Adipocyte (in vitro differentiated cells): ENCODE measurements at regions not wholly inside any gene's neighbourhood (a gene's known extent, or its start where the extent isn't known, plus 50 kb on each side); places are given as distances from the start of the nearest gene placed in this dataset.

Experiments used
- DNase-seq: peaks from one replicate; pipeline ENCODE4 v3.0.0-alpha.2; 2015; ENCODE audit warnings: low read depth
- H3K27me3 ChIP-seq: replicated peaks from 2 replicates; pipeline ENCODE4 v1.7.0; 2013; ENCODE audit warnings: mild to moderate bottlenecking, low read length, moderate library complexity; ENCODE audit not compliant: control insufficient read depth, insufficient read depth
- H3K36me3 ChIP-seq: 2 replicates; pipeline ENCODE4 v1.7.0; 2013; ENCODE audit warnings: low read length, mild to moderate bottlenecking, moderate library complexity; ENCODE audit not compliant: control insufficient read depth, insufficient read depth, severe bottlenecking
- H3K4me1 ChIP-seq: 2 replicates; pipeline ENCODE4 v1.7.0; 2013; ENCODE audit warnings: mild to moderate bottlenecking, low read length, moderate library complexity; ENCODE audit not compliant: control insufficient read depth, insufficient read depth
- H3K4me3 ChIP-seq: 2 replicates; pipeline ENCODE4 v1.7.0; 2013; ENCODE audit warnings: mild to moderate bottlenecking, low read length, moderate library complexity
- H3K9ac ChIP-seq: 2 replicates; pipeline ENCODE4 v1.7.0; 2013; ENCODE audit warnings: mild to moderate bottlenecking, low read length, moderate library complexity
- H3K9me3 ChIP-seq: 2 replicates; pipeline ENCODE4 v1.7.0; 2013; ENCODE audit warnings: mild to moderate bottlenecking, low read length, moderate library complexity; ENCODE audit not compliant: control insufficient read depth

- Histone ChIP-seq H3K4me3 (no peak overlapping the region), H3K36me3 (no peaks in the 10 kb centered on the region), H3K27me3 (no peaks in the 10 kb centered on the region), H3K9me3 (peaks cover 15% of the 10 kb centered on the region), H3K9ac (no peak overlapping the region), H3K4me1 (peaks cover 11% of the 10 kb centered on the region)
- no peak for DNase-seq
These were observed 198.8 kb downstream of the RAB28 start for GRCh38 chr4:13285336-13285735.

GRCh38 chr4:13284932-13285331 is 199.2 kb downstream of the RAB28 start:
- Histone ChIP-seq H3K27me3 (no peaks in the 10 kb centered on the region), H3K9me3 (peaks cover 15% of the 10 kb centered on the region), H3K4me3 (no peak overlapping the region), H3K4me1 (peaks cover 10% of the 10 kb centered on the region), H3K9ac (no peak overlapping the region), H3K36me3 (no peaks in the 10 kb centered on the region)
- no peak for DNase-seq

DNA sequence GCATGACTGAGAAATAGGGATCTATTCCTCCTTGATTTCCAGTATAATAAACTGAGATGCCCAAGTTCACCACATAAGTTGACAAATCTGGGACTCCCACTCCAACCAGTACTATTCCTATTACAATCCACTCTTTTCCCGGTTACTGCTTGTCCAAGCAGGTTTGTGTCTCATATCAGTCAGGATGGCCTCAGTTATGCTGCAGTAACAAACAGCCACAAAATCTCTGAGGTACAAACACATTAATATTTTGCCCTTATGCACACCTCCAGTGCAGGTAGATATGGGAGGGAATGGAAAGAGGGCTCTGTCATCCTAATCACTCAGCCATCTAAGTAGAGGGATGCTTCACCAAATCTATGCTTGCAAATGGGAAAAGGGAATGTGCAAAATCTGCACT is 207.8 kb downstream of the RAB28 start:
- H3K4me3 ChIP-seq, result no peak overlapping the region
- peaks cover 18% of the 10 kb centered on the region for H3K9me3 ChIP-seq
- no peaks in the 10 kb centered on the region for H3K36me3 ChIP-seq
- H3K9ac ChIP-seq, result no peak overlapping the region
- no peaks in the 10 kb centered on the region for H3K4me1 ChIP-seq
- no peaks in the 10 kb centered on the region for H3K27me3 ChIP-seq
- DNase-seq, result no peak

DNA sequence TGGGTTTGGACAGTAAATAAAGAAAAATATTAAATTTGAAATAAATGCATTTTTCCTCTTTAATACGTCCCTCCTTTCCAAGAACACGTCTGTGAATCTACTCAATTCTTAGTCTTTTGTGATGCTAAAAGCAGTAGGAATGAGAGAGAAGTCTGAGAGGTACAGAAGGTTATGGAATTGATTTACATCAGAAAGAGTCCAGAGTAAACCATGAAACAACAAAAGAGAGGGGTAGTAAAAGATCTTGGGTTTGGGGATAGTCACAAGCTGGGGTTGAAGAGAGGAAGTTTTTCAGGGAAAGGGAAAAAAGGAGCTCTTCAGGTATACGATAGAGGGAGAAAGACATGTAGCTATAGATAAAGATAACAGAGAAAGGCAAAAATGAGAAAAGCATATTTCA is 215.4 kb downstream of the RAB28 start:
- Histone ChIP-seq H3K9ac (no peak overlapping the region), H3K36me3 (no peaks in the 10 kb centered on the region), H3K9me3 (peaks cover 6% of the 10 kb centered on the region), H3K27me3 (no peaks in the 10 kb centered on the region), H3K4me1 (no peaks in the 10 kb centered on the region), H3K4me3 (no peak overlapping the region)
- DNase-seq, result no peak

DNA sequence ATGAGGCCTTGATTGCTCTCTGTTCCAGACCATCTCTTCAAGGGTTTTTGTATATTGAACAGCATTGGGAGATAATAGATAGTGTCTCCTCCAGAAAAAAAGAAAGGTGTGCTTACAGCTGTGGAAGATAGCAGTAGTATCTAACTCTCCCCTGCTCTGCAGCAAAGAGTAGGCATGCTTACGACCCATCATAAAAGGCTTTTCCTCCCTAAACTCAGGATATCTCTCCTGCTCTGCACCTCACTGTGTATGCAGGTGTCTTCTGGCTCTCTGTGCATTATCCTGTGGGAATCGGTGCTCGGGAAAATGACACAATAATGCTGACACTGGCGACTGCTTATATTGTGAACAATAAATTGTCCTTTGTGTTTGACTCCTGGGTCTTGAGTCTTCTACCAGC is 216.0 kb downstream of the RAB28 start:
- Histone ChIP-seq H3K9ac (no peak overlapping the region), H3K4me3 (no peak overlapping the region), H3K36me3 (no peaks in the 10 kb centered on the region), H3K4me1 (no peaks in the 10 kb centered on the region), H3K27me3 (no peaks in the 10 kb centered on the region), H3K9me3 (peaks cover under 1% of the 10 kb centered on the region)
- DNase-seq, result no peak

DNA sequence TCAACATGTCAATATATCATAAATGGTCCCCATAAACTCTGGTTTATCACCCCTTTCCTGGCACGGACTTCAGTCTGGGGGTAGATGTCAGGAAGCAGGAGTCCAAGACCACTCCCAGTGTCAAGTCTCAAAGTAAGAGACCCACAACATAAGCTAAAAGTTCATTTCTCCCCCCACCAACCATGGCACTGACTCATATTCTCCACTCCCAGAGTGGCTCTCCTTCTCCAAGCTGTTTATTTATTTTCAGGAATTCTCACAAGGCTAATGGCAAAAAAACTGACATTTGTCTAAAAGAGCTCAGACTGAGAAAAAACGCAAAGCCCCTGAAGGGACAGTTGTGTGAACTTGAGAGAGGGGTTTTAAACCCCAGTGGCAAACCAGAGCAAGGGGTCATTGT is 217.0 kb downstream of the RAB28 start:
- Histone ChIP-seq H3K27me3 (no peaks in the 10 kb centered on the region), H3K9ac (no peak overlapping the region), H3K4me1 (no peaks in the 10 kb centered on the region), H3K9me3 (no peaks in the 10 kb centered on the region), H3K4me3 (no peak overlapping the region), H3K36me3 (no peaks in the 10 kb centered on the region)
- no peak for DNase-seq

GRCh38 chr4:13266687-13267086 is 217.5 kb downstream of the RAB28 start:
- Histone ChIP-seq H3K27me3 (no peaks in the 10 kb centered on the region), H3K4me3 (no peak overlapping the region), H3K36me3 (no peaks in the 10 kb centered on the region), H3K9me3 (no peaks in the 10 kb centered on the region), H3K4me1 (no peaks in the 10 kb centered on the region), H3K9ac (no peak overlapping the region)
- no peak for DNase-seq

DNA sequence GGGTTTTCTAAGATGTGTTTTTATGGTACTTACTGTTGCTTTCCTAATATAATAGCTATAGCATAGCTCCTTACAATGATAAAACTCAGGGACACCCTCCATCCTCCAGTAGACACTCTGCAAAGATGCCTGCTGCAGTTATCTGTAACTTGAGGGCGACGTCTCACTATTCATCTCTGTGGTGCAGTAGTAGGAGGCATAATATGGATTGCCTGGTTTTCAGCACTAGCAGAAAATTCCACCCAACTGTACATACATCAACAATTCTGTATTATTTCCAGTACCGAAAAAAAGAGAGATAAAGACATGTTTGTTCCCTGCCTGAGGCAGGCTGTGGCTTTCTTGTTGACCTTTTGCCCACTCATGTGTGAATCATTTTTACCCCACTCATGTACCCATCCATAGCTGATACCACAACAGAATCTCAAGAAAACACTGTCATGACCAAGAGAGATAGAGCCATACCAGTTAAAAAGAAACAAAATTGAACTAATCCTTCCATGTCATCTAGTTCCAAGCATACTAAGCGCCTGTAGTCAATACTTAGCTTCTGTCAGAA is 220.1 kb downstream of the RAB28 start:
- no peak overlapping the region for H3K9ac ChIP-seq

GRCh38 chr4:13262816-13263215 is 221.3 kb downstream of the RAB28 start:
- no peak overlapping the region for H3K9ac ChIP-seq
- H3K4me3 ChIP-seq, result no peak overlapping the region
- H3K36me3 ChIP-seq, result no peaks in the 10 kb centered on the region
- H3K27me3 ChIP-seq, result no peaks in the 10 kb centered on the region
- no peaks in the 10 kb centered on the region for H3K4me1 ChIP-seq
- DNase-seq, result no peak
- no peaks in the 10 kb centered on the region for H3K9me3 ChIP-seq

More for the DNA sequence above, 220.1 kb downstream of the RAB28 start:
- no peaks in the 10 kb centered on the region for H3K4me1 ChIP-seq
- no peaks in the 10 kb centered on the region for H3K36me3 ChIP-seq
- no peak overlapping the region for H3K4me3 ChIP-seq
- no peak for DNase-seq
- no peaks in the 10 kb centered on the region for H3K9me3 ChIP-seq
- H3K27me3 ChIP-seq, result no peaks in the 10 kb centered on the region

GRCh38 chr4:13261486-13262257 is 222.5 kb downstream of the RAB28 start:
- H3K9me3 ChIP-seq, result no peaks in the 10 kb centered on the region
- no peak for DNase-seq
- no peaks in the 10 kb centered on the region for H3K27me3 ChIP-seq
- no peaks in the 10 kb centered on the region for H3K4me1 ChIP-seq
- H3K9ac ChIP-seq, result no peak overlapping the region
- no peak overlapping the region for H3K4me3 ChIP-seq
- no peaks in the 10 kb centered on the region for H3K36me3 ChIP-seq

DNA sequence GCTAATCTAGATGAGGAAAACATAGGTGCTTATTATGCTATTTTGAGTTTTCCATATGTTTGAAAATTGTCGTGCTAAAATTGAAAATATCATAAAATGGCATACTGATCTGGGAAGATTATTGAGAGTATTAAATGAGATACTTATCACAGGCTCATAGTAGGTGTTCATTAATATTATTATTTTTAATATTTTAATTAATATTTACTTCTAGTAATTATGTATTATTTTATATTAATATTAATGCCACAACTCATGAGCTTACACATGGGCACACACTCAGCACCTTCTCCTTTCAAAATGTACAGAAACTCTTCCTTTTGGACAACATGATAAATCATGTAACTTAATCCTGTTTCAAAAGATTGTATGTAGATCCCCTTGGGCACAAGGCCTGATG is 223.6 kb downstream of the RAB28 start:
- DNase-seq, result no peak
- no peak overlapping the region for H3K9ac ChIP-seq
- no peak overlapping the region for H3K4me3 ChIP-seq
- no peaks in the 10 kb centered on the region for H3K4me1 ChIP-seq
- H3K27me3 ChIP-seq, result no peaks in the 10 kb centered on the region
- no peaks in the 10 kb centered on the region for H3K9me3 ChIP-seq
- H3K36me3 ChIP-seq, result no peaks in the 10 kb centered on the region

DNA sequence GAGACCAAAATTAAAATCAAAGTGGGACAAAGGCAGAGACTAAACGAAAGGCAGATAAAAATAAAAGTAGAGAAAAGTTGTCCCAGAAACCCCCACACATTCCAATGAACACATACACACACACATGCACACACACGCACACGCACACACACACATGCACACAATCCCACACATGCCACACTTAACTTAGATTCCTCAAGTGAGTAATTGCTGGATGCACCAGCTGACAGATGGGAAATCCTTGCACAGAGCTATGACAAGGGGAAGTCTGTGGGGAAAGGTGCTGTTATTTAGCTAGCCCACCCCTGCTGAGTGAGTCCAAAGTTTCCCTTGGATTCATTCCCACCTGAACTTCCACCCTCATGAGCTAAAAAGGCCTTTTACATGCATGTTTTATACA is 233.9 kb downstream of the RAB28 start:
- DNase-seq, result no peak

More for the DNA sequence above, 233.9 kb downstream of the RAB28 start:
- no peaks in the 10 kb centered on the region for H3K4me1 ChIP-seq
- H3K27me3 ChIP-seq, result no peaks in the 10 kb centered on the region
- no peak overlapping the region for H3K9ac ChIP-seq
- H3K4me3 ChIP-seq, result no peak overlapping the region
- H3K36me3 ChIP-seq, result no peaks in the 10 kb centered on the region
- H3K9me3 ChIP-seq, result peaks cover 20% of the 10 kb centered on the region
